Activated T-cell treated with anti-CD3 and anti-CD28 coated beads, Interleukin-2, amount 50 U/mL, for 1 hour (primary cell): ENCODE measurements at regions not wholly inside any gene's neighbourhood (a gene's known extent, or its start where the extent isn't known, plus 50 kb on each side); places are given as distances from the start of the nearest gene placed in this dataset.

Experiments
- DNase-seq: peaks from one replicate; pipeline ENCODE4 v3.0.0-alpha.2; 2020

DNA sequence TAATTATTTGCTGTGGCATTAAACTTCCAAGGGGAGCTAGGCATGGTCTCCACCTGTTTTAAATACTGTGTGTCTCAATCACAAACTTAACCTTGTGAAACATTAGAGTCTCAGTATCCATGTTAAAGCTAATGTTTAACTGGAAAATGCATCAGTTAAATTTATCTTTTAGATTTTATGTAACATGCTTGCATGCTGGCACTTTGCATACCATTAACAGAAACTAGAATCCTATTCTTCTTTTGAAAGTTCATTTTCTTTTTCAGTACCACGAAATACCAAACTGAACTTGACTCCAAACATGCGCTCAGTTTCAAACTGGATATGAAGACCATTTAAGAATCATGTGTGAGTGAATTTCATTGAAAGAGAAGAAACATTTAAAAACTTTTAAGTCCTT lies 328.9 kb upstream of the SLC10A2 start:
- DNase-seq, result no peak

DNA sequence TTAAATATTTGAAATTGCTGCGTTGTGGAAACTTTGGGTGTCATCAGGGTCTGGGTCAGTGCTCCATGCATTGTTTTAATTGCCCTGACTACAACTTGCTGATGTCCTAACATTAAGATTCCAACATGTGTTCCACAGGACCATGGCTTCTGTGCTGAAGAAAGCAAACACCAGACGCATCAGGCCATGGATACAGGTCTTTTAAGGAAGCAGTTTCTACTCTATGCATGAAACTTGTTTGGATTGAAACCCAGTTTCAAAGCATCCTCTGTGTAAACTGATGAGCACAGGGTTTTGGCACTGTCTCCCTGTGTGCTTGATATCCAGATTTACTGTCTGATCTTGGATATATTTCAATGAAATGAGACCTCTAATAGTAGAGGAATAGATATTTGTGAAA lies 328.4 kb upstream of the SLC10A2 start:
- no peak for DNase-seq

DNA sequence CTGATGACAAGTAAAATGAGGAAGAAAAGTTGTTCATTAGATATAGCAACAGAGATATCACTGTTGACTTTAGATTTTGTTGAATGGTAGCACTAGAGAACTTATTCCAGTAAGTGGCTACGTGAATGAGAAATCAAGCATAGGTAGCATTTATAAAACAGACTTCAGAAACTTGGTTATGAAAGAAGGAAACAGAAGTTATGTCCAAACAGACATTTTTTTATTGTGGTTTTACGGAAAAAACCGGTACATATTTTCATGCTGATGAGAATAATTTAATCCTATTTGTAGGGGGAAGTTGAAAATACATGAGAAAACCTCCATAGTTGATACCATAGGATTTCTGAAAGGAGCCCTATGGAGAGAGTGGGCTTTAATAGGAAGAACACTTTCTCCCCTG lies 325.7 kb upstream of the SLC10A2 start:
- no peak for DNase-seq

DNA sequence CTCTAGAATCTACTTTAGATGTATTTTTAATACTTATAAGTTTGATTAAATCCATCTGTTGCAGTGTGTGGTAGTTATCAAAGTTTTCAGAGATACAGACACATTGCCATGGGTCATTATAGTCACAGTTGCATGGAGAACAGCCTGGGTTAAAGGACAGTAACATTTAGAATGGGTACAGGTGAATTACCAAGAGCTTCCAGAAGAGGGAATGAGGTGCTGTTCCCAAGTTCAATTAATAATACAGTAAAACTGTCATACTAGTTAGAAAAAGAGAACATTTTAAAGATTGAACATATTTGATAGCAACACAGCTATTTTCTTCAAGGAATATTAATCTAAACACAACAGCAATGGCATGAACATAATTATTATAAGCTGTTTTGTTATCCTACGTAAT lies 322.6 kb upstream of the SLC10A2 start:
- no peak for DNase-seq

DNA sequence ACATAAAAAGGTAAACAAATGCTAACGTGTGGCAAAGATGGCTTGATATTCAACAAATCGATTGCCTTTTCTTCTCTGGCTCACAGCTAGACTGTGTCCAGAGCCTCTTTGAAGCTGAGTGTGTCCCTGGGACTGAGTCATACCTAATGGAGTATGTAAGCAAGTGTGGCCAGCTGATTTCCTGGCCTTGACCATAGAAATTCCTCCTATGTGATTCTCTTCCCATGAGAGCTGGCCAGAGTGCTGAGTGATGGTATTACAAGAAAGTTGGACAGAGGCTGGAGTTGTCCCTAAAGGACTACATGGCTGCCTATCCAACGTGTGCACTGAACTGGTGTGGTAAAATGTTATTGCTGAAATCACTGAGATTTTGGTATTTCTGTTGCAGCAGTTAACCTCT lies 320.1 kb upstream of the SLC10A2 start:
- no peak for DNase-seq

DNA sequence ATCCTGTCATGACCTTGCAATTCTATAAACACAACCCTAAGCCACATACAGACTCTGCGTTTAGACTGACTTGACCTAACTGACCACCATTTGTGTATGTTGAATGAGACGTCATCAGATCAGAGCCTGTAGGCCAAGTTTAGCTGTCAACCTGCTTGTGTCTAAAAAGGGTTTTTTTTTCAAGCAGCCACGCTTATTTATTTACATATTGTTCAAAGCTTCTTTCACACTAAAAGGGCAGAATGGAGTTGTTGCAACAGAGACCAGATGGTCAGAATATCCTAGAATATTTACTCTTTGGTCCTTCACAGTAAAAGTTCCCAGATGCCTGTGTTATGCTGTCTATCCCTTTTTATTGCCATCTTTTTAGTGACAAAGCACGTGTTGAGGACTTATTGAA lies 307.7 kb upstream of the SLC10A2 start:
- no peak for DNase-seq

DNA sequence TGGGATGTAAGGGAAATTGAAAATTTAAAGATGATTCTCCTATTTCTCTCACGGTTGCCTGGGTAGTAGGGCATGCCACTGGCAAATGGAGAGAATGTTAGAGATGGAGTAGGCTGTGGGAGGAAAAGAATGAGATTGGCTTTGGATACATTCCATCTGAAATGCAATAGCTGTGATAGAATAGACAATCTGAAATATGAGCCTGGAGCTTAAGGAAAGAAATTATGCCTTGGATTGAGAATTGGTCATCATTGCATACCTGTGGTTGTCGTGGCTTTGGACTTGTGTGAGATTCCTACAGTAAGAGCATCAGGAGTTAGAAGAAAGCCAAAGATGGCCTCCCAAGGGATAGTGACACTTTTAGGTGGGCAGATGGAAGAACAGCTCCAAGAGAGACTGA lies 305.1 kb upstream of the SLC10A2 start:
- no peak for DNase-seq

DNA sequence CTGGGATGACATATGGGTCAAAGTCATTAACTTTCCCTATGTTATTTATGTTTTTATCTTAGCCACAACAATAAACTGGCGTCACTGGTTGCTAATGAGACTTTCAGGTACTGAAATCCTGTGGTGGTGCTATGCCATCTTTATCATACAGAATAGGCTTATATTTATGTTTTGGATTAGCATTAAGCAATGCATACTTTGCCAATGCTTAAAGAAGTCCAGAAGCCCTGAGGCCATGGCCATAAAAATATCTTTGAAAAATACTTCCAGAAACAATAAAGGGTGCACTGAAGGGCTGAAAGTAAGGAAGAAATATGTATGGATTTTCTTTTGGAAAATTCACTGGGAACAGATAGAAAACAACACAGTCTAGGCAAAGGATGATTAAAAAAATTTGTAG lies 304.6 kb upstream of the SLC10A2 start:
- DNase-seq, result no peak

DNA sequence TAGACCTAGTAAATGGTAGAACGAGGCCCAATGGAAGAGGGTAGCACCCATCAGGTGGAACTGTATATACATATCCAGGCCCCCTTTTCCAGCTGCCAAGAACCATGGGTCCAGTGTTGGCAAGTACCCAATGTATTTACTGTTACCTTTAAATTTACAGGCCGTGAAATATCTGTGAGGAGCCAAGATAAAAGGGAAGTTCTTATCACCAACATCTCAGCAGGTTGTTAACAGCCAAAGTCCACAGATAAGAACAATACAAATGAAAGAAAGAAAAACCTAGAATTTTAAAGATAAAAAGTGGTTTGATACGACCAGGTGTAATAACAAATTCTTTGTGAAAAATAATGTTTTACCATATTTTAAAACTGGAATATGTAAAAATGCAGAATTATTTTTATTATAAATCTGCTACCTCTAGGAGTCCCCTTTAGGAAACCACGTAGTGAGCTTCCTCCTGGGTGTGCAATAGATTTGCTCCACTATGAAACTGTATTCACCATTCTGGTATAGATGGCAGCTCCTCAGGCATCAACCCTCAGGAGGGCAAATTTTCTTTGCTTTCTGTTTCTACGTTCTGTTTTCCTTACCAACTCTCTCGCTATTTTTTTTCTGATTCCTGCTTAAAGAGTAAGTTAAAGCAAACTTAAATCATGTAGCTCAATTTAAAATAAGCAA lies 292.2 kb upstream of the SLC10A2 start:
- DNase-seq, result no peak

DNA sequence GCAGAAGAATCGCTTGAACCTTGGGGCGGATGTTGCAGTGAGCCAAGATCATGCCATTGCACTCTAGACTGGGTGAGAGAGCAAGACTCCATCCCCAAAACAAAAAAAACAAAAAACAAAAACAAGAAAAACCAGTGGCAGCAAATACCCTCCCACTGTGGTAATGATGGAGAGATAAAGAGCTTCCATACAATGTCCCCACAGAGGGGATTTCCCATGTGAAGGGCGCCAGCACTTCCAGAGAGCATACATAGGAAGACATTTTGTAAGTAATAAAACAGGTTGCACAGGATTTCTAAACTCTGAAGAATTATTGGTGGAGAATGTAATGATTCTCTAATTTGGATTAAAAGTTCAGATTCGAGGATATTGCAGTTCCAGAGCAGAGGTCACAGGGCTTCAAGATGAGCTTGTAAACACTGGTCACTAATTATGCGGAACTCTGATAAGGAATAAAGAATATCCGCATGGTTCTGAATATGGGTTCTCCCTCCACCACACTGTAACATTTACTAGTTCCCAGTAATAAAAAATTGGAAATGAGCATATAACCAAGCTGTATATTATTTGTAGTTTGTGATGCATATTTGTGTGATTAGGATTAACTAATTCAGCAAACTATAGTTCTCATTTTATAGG lies 290.1 kb upstream of the SLC10A2 start:
- DNase-seq, result no peak

DNA sequence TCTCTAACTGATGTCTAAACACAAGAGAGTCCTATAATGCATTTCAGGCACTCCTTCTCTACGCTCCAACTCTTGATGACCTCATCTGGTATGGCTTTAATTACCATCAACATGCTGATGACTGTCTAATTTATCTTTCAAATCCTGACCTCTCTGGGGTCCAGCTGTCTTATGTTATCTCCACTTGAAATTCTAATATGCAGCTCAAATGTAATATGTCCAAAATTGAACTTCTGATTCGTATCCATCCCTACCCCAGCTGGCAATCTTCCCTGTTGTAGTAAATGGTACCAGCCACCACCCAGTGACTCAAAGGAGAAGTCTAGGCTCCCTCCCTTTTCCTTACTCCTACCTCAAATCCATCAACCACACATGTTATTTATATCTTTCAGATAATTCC lies 288.0 kb upstream of the SLC10A2 start:
- no peak for DNase-seq

DNA sequence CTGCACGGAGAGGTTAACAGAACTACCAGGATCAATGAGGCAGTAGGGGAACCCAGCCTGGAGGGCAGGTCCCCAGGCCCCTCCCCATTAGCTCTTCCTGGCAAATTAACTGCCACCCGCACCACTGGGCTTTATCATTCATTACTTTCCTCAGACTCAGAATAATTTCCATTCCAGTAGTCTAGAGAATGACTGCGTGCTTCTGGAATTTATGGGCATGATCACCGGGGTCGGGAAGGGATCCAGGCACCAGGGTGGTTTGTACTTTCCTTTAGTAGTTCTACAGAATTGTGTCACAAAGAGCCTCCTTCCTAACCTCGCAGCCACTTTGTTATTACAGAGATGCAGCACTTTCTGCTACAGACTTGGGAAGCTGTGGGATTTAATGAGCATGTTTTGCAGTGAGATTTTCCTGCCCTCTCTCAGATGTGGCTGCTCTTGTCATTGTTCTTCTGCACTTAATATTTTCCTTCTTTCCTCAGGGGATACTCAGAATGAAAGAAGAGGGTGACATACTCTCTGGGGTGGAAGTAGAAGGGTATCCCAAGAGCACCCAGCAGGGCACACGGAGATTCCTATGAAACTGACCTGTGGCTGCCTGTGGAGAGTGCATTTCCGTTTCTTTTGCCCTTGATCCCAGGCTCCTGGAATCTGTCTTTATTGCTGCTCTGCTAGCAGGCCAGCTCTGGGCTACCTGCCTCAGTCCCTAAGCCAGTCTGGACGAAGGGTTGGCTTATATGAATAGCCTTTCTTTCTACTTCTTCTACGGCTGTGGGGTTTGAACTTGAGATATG lies 285.0 kb upstream of the SLC10A2 start:
- DNase-seq, result no peak

DNA sequence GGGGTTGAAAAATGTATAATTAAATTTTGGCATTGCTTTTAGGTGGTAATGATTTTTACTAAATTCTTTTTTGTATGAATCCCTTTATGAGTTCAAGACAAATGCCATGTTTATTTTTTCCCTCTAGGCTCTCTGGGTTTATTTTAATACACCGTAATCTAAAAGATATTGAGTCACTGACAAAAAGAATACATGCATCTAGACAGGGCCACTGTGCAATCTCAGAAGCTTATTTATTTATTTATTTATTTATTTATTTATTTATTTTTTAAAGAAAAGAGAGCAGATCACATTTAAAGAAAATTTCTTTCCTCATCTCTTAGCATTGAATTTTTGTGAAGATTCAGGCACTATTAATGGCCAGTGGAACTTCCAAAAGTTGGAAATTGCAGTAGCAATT lies 283.9 kb upstream of the SLC10A2 start:
- no peak for DNase-seq

DNA sequence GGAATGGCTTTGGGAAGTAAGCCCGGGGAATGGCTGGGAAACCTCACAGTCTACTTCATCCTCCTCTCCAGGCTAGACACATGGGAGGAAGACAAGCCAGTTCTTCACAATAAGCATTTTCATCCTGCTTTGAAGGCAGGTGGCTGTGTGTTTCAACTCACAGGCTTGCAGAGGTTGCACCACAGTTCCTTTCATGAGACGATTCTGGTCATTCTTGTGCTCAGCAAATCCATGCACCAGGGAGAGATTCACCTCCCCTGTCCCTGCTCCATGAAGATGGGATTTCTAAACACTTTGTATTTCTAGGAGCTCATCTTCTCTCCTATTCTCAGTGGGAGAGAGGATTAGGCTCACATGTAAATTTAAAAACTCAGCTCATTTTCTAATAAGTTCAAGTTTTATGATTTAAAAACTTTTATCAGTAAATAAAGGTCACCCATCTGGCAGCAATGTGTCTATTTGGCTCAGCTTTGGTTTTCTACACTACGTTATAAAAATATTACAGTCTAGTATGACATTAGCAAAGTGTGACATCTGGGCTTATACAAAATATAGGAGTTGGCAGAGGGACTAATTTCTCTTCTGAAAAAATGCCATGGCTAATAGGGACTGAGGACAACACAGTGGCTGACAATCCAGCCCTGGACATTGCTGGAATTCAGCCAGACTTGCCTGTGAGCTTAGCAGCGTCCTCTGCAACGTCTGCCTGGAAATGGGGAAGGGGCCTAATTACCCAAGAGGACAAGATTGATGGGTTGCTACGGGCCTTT lies 283.2 kb upstream of the SLC10A2 start:
- DNase-seq, result no peak

DNA sequence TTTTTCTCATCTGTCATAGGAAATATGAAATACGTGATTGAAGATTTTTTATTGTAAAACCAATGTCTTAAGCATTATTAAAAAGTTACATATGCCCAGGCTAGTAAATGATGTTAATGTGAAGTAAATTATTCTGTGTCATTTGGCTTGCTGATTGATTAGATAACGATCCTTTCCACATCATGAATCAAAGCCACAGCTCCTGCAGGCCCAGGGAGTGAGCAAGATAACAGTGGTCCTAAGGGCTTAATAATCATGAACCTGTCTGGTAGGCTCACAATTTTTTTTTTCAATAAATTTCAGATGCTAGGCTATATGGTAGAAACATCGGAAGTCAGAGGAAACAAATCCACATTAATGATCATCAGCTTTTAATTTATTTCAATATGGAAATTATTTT lies 269.0 kb upstream of the SLC10A2 start:
- DNase-seq, result no peak

DNA sequence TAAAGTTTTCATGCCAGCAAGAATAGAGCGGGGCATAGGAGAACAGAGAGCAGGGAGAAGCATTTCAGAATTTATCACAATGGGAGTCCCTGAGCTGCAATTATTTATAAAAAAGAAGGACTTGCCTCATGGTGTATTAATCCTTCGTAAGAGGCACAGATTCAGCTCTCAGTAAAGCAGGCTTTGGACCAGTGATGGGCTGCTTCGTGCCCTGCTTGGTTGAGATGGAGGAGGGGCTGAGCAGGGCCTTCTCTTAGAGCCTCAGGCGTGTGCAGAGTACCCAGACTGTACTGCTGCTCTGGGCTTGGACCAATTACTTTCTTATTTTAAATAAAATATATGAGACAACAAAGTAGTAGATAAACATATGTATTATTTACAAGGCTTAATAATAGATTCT lies 265.7 kb upstream of the SLC10A2 start:
- no peak for DNase-seq

DNA sequence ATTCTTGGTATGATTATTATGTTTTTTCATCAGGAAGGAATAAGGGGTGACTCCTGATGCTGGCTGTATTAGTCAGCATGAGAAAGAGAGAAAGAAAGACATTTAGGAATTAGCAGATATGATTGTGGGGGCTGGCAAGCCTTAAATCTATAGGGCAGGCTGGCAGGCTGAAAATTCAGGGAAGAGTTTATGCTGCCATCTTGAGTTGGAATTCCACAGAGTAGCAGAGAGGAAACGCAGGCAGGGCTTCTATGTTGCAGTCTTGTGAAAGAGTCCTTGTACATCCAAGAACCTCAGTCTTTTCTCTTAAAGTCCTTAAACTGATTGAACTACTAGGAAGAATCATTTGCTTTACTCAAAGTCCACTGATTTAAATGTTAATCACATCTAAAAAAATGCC lies 262.7 kb upstream of the SLC10A2 start:
- no peak for DNase-seq

DNA sequence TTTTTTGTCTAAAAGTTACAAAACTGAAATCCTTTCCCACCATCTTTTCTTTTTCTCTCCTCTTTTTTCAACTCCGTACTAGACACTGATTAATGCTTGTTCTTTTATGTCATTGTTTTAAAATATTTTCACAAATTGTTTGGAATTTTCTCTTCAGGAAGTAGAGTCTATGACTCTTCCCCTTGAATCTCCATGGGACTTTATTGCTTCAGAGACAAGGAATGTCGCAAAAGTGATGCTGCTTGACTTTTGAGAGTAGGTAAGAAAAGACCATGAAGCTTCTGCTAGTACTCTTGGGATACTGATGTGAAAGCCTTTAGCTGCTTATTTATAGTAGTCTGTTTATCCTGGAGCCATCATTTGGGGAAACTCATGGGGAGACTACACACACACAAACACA lies 260.1 kb upstream of the SLC10A2 start:
- no peak for DNase-seq

DNA sequence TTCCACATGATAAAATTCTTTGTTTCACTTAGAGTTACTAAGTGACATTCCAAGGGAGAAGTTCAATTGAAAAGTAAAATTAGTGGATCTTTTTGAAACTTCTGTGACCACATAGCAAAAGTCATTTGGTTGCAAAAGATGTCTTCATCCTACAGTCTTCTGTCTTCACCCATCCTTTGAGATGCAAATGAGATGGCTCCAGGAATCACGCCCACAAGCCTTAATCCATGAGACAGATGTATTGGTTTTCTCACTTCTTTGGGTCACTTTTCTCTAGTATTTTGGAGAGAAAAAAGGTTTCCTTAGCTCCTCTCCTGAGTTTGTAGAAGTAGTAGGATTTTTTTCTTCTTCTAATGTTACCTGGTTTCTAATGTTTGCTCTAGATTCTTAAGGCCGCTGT lies 259.5 kb upstream of the SLC10A2 start:
- DNase-seq, result no peak

DNA sequence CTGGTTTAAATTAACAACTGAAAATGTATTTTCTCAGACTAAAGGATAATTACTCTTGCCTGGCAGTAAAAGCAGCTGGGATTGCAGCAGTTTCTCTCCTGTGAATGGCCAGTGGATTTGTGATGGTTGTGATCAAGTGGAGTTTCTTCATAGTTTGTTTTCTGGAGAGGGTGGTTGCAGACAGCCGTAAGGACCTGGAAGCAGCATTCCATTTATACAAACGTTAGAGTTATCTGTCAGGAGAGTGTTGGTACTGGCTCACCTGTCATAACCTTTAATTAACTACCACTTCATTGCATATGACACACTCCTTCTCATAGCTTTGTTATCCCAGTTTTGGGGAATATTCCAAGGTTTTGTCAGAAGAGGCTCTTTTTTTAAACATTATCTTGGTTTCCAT lies 258.4 kb upstream of the SLC10A2 start:
- DNase-seq, result no peak

DNA sequence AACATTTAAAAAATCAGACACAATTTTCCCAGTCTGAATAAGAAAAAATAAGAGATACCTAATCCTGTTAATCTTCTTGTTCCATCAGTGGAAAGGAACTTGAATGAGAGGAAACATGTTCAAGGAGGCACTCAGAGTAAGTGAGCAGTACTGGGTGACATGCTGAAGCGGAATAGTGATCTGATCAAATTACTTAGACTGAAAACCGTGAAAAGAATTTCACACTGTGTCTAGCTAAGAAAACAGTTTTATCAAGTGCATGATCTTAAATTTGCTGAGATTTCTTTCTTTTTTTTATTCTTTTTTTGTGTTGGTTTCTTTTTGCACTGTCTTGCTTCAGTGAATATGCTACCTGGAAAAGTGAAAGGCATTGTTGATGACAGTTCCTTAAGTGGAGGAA lies 249.5 kb upstream of the SLC10A2 start:
- DNase-seq, result no peak

DNA sequence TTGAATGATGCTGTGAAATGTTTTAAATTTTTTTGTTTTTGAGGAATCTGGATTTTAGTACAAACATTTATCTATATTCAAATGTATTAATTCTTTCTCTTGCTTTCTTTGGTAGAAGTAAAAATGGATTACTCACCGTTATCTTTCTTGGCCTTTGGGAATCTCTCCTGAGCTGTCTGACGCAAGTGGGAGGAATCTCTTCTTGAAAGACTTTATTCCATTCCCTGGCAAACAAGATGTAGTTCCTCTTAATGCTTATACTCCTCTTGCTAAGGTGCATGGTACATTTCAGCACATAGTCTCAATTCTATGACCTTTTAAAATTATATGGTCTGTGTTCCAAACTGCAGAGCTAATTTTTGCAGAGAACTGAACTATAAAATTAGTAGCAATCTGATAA lies 246.2 kb upstream of the SLC10A2 start:
- DNase-seq, result no peak

DNA sequence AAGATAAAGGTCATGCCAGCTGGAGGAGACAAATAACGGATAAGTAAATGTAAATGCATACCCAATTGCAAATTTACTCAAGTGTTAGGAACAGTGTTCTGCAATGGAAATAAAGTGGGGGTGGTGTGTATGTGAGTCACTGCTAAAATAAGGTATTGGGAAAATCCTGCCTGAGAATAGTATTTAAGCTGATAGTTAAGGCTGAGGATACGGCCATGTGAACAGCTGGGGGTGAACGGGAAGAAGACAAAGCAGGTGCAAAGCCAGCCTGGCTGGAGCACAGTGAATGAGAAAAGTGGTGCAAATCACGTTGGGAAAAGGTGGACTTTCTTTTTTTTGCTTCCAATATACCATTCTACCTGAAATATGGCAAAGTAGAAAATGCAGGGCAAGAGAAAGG lies 242.4 kb upstream of the SLC10A2 start:
- DNase-seq, result no peak

DNA sequence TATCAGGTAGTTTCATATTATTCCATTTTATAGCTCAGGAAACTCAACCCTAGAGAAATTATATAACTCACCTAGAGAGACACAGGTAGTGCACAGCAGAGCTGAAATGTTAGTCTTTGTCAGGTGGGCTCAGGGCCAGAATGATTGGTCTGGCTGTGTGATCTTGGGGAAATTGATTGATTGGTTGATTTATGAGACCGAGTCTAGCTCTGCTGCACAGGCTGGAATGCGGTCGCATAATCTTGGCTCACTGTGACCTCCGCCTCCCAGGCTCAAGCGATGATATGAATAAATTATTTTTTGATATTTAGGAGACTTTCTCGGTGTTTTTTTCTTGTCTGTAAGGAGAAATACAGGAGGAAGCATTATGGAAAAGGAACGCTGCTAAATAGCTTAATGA lies 239.9 kb upstream of the SLC10A2 start:
- no peak for DNase-seq
